GM11168 (cell line): ENCODE measurements at regions not wholly inside any gene's neighbourhood (a gene's known extent, or its start where the extent isn't known, plus 50 kb on each side); places are given as distances from the start of the nearest gene placed in this dataset.
"Not testable (repeated sequence)": the region's sequence is repeated elsewhere in the genome, so short reads cannot be mapped to it uniquely, and the experiment has no call there.

Experiments used
- in situ Hi-C: fragments of 300-500 bp; cut with MboI; formaldehyde crosslinking; loops from one replicate; pipeline ENCODE4 v1.12.0; 2022; ENCODE audit warnings: low sequenced_read_pairs; ENCODE audit not compliant: unreplicated experiment

GRCh38 chr4:34412233-34412632, 1832.1 kb downstream of the ARAP2 start:
- in situ Hi-C loops, result no loop called here

- in situ Hi-C loops, result no loop called here
These were observed 1831.4 kb downstream of the ARAP2 start for GRCh38 chr4:34412911-34413310.

- in situ Hi-C loops, result no loop called here
These were observed 1827.2 kb downstream of the ARAP2 start for GRCh38 chr4:34417160-34417559.

- in situ Hi-C loops, result no loop called here
These were observed 1824.4 kb downstream of the ARAP2 start for GRCh38 chr4:34419871-34420270.

- in situ Hi-C loops, result no loop called here
These were observed 1821.7 kb downstream of the ARAP2 start for GRCh38 chr4:34422472-34423175.

GRCh38 chr4:34432706-34433105, 1811.6 kb downstream of the ARAP2 start:
- in situ Hi-C loops, result no loop called here

GRCh38 chr4:34434377-34434776, 1809.9 kb downstream of the ARAP2 start:
- in situ Hi-C loops, result not testable (repeated sequence)

GRCh38 chr4:34464196-34464595, 1780.1 kb downstream of the ARAP2 start:
- in situ Hi-C loops, result no loop called here

- in situ Hi-C loops, result no loop called here
These were observed 1777.9 kb downstream of the ARAP2 start for GRCh38 chr4:34466411-34466810.

GRCh38 chr4:34469516-34469915, 1774.8 kb downstream of the ARAP2 start:
- in situ Hi-C loops, result no loop called here

- in situ Hi-C loops, result no loop called here
These were observed 1759.1 kb downstream of the ARAP2 start for GRCh38 chr4:34485252-34485651.

GRCh38 chr4:34486461-34487363, 1757.6 kb downstream of the ARAP2 start:
- in situ Hi-C loops, result no loop called here

- in situ Hi-C loops, result no loop called here
These were observed 1751.9 kb downstream of the ARAP2 start for GRCh38 chr4:34492414-34492813.

GRCh38 chr4:34502086-34502485, 1742.2 kb downstream of the ARAP2 start:
- in situ Hi-C loops, result no loop called here

GRCh38 chr4:34504731-34505130, 1739.6 kb downstream of the ARAP2 start:
- in situ Hi-C loops, result not testable (repeated sequence)

GRCh38 chr4:34506511-34507092, 1737.7 kb downstream of the ARAP2 start:
- in situ Hi-C loops, result not testable (repeated sequence)

GRCh38 chr4:34512616-34513015, 1731.7 kb downstream of the ARAP2 start:
- in situ Hi-C loops, result no loop called here

- in situ Hi-C loops, result no loop called here
These were observed 1727.8 kb downstream of the ARAP2 start for GRCh38 chr4:34516524-34516923.

- in situ Hi-C loops, result no loop called here
These were observed 1709.4 kb downstream of the ARAP2 start for GRCh38 chr4:34534916-34535315.

- in situ Hi-C loops, result no loop called here
These were observed 1678.2 kb downstream of the ARAP2 start for GRCh38 chr4:34566091-34566490.

GRCh38 chr4:34572026-34572425, 1672.3 kb downstream of the ARAP2 start:
- in situ Hi-C loops, result no loop called here
